DMS53 (cell line): ENCODE measurements at regions not wholly inside any gene's neighbourhood (a gene's known extent, or its start where the extent isn't known, plus 50 kb on each side); places are given as distances from the start of the nearest gene placed in this dataset.

Experiments
- DNase-seq: peaks from one replicate; lab custom pipeline; 2025; lab: John Stamatoyannopoulos, UW

GRCh38 chr5:10849278-10849677 lies 88.2 kb upstream of the DAP start:
- DNase-seq: no peak

- no peak for DNase-seq
These were observed 83.0 kb upstream of the DAP start for GRCh38 chr5:10844016-10844415.

- DNase-seq: no peak
These were observed 81.8 kb upstream of the DAP start for GRCh38 chr5:10842823-10843222.

GRCh38 chr5:10839916-10840599 lies 79.0 kb upstream of the DAP start:
- DNase-seq: no peak

GRCh38 chr5:10839118-10839517 lies 78.1 kb upstream of the DAP start:
- DNase-seq: no peak

GRCh38 chr5:10838038-10838437 lies 77.0 kb upstream of the DAP start:
- DNase-seq: no peak

GRCh38 chr5:10836986-10837385 lies 76.0 kb upstream of the DAP start:
- no peak for DNase-seq

GRCh38 chr5:10834695-10835094 lies 73.7 kb upstream of the DAP start:
- DNase-seq: no peak

- peak; percentile 39 for DNase-seq
These were observed 72.0 kb upstream of the DAP start for GRCh38 chr5:10832987-10833386.

- no peak for DNase-seq
These were observed 71.4 kb upstream of the DAP start for GRCh38 chr5:10832421-10832820.

- no peak for DNase-seq
These were observed 70.4 kb upstream of the DAP start for GRCh38 chr5:10831419-10831818.

- DNase-seq: no peak
These were observed 67.2 kb upstream of the DAP start for GRCh38 chr5:10828241-10828640.

- DNase-seq: no peak
These were observed 66.5 kb upstream of the DAP start for GRCh38 chr5:10827571-10827970.

- DNase-seq: no peak
These were observed 65.9 kb upstream of the DAP start for GRCh38 chr5:10826971-10827370.

- DNase-seq: peak; percentile 60
These were observed 65.0 kb upstream of the DAP start for GRCh38 chr5:10825897-10826644.

- DNase-seq: no peak
These were observed 51.2 kb upstream of the DAP start for GRCh38 chr5:10812218-10812617.
